ENCODE measurements at regions not wholly inside any gene's neighbourhood (a gene's known extent, or its start where the extent isn't known, plus 50 kb on each side); places are given as distances from the start of the nearest gene placed in this dataset.

GRCh38 chr6:121020656-121021055 is 313.6 kb downstream of the TBC1D32 start:
- H3K9ac ChIP-seq = no peak overlapping the region
- H3K4me1 ChIP-seq (ENCODE audit: insufficient read depth) = no peaks in the 10 kb centered on the region
- in situ Hi-C loops (cut with MboI) = no loop called here
- no peak overlapping the region for H3K4me2 ChIP-seq (ENCODE audit: unreplicated experiment)
- H3K36me3 ChIP-seq (ENCODE audit: low read depth) = no peaks in the 10 kb centered on the region
- no peaks in the 10 kb centered on the region for H3K27me3 ChIP-seq (replicated peaks; ENCODE audit: insufficient read depth)
- H3F3A ChIP-seq (ENCODE audit: insufficient read depth) = no peaks in the 10 kb centered on the region
- no peaks in the 10 kb centered on the region for H3K9me2 ChIP-seq (ENCODE audit: insufficient read depth)
- no peaks in the 10 kb centered on the region for H3K79me2 ChIP-seq (ENCODE audit: insufficient read depth)
- DNase-seq = no peak
- TF ChIP-seq EZH2 (IDR thresholded peaks at IDR 0.05; ENCODE audit: insufficient read depth, poor library complexity, severe bottlenecking) (no peak), EZH2phosphoT487 (IDR thresholded peaks at IDR 0.05; ENCODE audit: insufficient read depth, low read depth) (no peak)
- H3K4me3 ChIP-seq = no peak overlapping the region
- no peak overlapping the region for H2AFZ ChIP-seq
- H3K9me3 ChIP-seq (ENCODE audit: low read depth) = no peaks in the 10 kb centered on the region
- no peak overlapping the region for H3K27ac ChIP-seq
- H4K20me1 ChIP-seq (ENCODE audit: insufficient read depth) = no peaks in the 10 kb centered on the region

GRCh38 chr6:121008553-121008952 is 325.7 kb downstream of the TBC1D32 start:
- no peak overlapping the region for H3K27ac ChIP-seq
- H2AFZ ChIP-seq = no peak overlapping the region
- no peaks in the 10 kb centered on the region for H3K9me2 ChIP-seq (ENCODE audit: insufficient read depth)
- DNase-seq = no peak
- no peaks in the 10 kb centered on the region for H3K4me1 ChIP-seq (ENCODE audit: insufficient read depth)
- H3K27me3 ChIP-seq (replicated peaks; ENCODE audit: insufficient read depth) = no peaks in the 10 kb centered on the region
- no peaks in the 10 kb centered on the region for H3K9me3 ChIP-seq (ENCODE audit: low read depth)
- H3K4me3 ChIP-seq = no peak overlapping the region
- no peaks in the 10 kb centered on the region for H3K79me2 ChIP-seq (ENCODE audit: insufficient read depth)
- H3K9ac ChIP-seq = no peak overlapping the region
- no peak overlapping the region for H3K4me2 ChIP-seq (ENCODE audit: unreplicated experiment)
- H4K20me1 ChIP-seq (ENCODE audit: insufficient read depth) = no peaks in the 10 kb centered on the region
- no peak for TF ChIP-seq EZH2phosphoT487 (IDR thresholded peaks at IDR 0.05; ENCODE audit: insufficient read depth, low read depth)
- no peak for TF ChIP-seq EZH2 (IDR thresholded peaks at IDR 0.05; ENCODE audit: insufficient read depth, poor library complexity, severe bottlenecking)
- in situ Hi-C loops (cut with MboI) = no loop called here
- H3K36me3 ChIP-seq (ENCODE audit: low read depth) = no peaks in the 10 kb centered on the region
- no peaks in the 10 kb centered on the region for H3F3A ChIP-seq (ENCODE audit: insufficient read depth)

- no peaks in the 10 kb centered on the region for H3K27me3 ChIP-seq (replicated peaks; ENCODE audit: insufficient read depth)
- H3K36me3 ChIP-seq (ENCODE audit: low read depth) = no peaks in the 10 kb centered on the region
- H3K9ac ChIP-seq = no peak overlapping the region
- 11 to 21% methylated on average over 2 of the region's 2 CpGs for WGBS, 2 experiments (ENCODE audit: low coverage in 1 of 2, low lambda C conversion rate in 2 of 2, missing lambda C conversion rate in 2 of 2)
- H3F3A ChIP-seq (ENCODE audit: insufficient read depth) = no peaks in the 10 kb centered on the region
- in situ Hi-C loops (cut with MboI) = no loop called here
- no peak for DNase-seq
- H3K27ac ChIP-seq = no peak overlapping the region
- no peak overlapping the region for H3K4me2 ChIP-seq (ENCODE audit: unreplicated experiment)
- no peak overlapping the region for H2AFZ ChIP-seq
- no peak for TF ChIP-seq EZH2phosphoT487 (IDR thresholded peaks at IDR 0.05; ENCODE audit: insufficient read depth, low read depth)
- TF ChIP-seq EZH2 (IDR thresholded peaks at IDR 0.05; ENCODE audit: insufficient read depth, poor library complexity, severe bottlenecking) = no peak
- no peaks in the 10 kb centered on the region for H3K79me2 ChIP-seq (ENCODE audit: insufficient read depth)
- no peak overlapping the region for H3K4me3 ChIP-seq
- no peaks in the 10 kb centered on the region for H3K9me2 ChIP-seq (ENCODE audit: insufficient read depth)
- no peaks in the 10 kb centered on the region for H3K9me3 ChIP-seq (ENCODE audit: low read depth)
- no peaks in the 10 kb centered on the region for H3K4me1 ChIP-seq (ENCODE audit: insufficient read depth)
- no peaks in the 10 kb centered on the region for H4K20me1 ChIP-seq (ENCODE audit: insufficient read depth)
Measured at GRCh38 chr6:121006024-121006423, 328.3 kb downstream of the TBC1D32 start.

GRCh38 chr6:121000381-121000780 is 333.9 kb downstream of the TBC1D32 start:
- H3K27me3 ChIP-seq (replicated peaks; ENCODE audit: insufficient read depth) = no peaks in the 10 kb centered on the region
- no peaks in the 10 kb centered on the region for H4K20me1 ChIP-seq (ENCODE audit: insufficient read depth)
- H3K4me1 ChIP-seq (ENCODE audit: insufficient read depth) = no peaks in the 10 kb centered on the region
- no peaks in the 10 kb centered on the region for H3K36me3 ChIP-seq (ENCODE audit: low read depth)
- 17 to 19% methylated on average over 5 of the region's 5 CpGs for WGBS, 2 experiments (ENCODE audit: low coverage in 1 of 2, low lambda C conversion rate in 2 of 2, missing lambda C conversion rate in 2 of 2)
- H3K79me2 ChIP-seq (ENCODE audit: insufficient read depth) = no peaks in the 10 kb centered on the region
- H3K9ac ChIP-seq = no peak overlapping the region
- H3K9me2 ChIP-seq (ENCODE audit: insufficient read depth) = no peaks in the 10 kb centered on the region
- no peak for DNase-seq
- no peak overlapping the region for H3K4me2 ChIP-seq (ENCODE audit: unreplicated experiment)
- in situ Hi-C loops (cut with MboI) = no loop called here
- no peak overlapping the region for H2AFZ ChIP-seq
- H3F3A ChIP-seq (ENCODE audit: insufficient read depth) = no peaks in the 10 kb centered on the region
- TF ChIP-seq EZH2 (IDR thresholded peaks at IDR 0.05; ENCODE audit: insufficient read depth, poor library complexity, severe bottlenecking) (no peak), EZH2phosphoT487 (IDR thresholded peaks at IDR 0.05; ENCODE audit: insufficient read depth, low read depth) (no peak)
- H3K9me3 ChIP-seq (ENCODE audit: low read depth) = no peaks in the 10 kb centered on the region
- H3K27ac ChIP-seq = no peak overlapping the region
- H3K4me3 ChIP-seq = no peak overlapping the region

- Histone ChIP-seq H3K9ac (no peak overlapping the region), H3K4me3 (no peak overlapping the region), H3F3A (ENCODE audit: insufficient read depth) (no peaks in the 10 kb centered on the region), H3K36me3 (ENCODE audit: low read depth) (no peaks in the 10 kb centered on the region), H2AFZ (no peak overlapping the region), H3K4me1 (ENCODE audit: insufficient read depth) (no peaks in the 10 kb centered on the region), H3K9me3 (ENCODE audit: low read depth) (no peaks in the 10 kb centered on the region), H3K4me2 (ENCODE audit: unreplicated experiment) (no peak overlapping the region), H4K20me1 (ENCODE audit: insufficient read depth) (no peaks in the 10 kb centered on the region), H3K27ac (no peak overlapping the region), H3K27me3 (replicated peaks; ENCODE audit: insufficient read depth) (no peaks in the 10 kb centered on the region), H3K9me2 (ENCODE audit: insufficient read depth) (no peaks in the 10 kb centered on the region), H3K79me2 (ENCODE audit: insufficient read depth) (no peaks in the 10 kb centered on the region)
- TF ChIP-seq EZH2phosphoT487 (IDR thresholded peaks at IDR 0.05; ENCODE audit: insufficient read depth, low read depth) (no peak), EZH2 (IDR thresholded peaks at IDR 0.05; ENCODE audit: insufficient read depth, poor library complexity, severe bottlenecking) (no peak)
- no peak for DNase-seq
- in situ Hi-C loops (cut with MboI) = no loop called here
- WGBS, 2 experiments (ENCODE audit: low coverage in 1 of 2, low lambda C conversion rate in 2 of 2, missing lambda C conversion rate in 2 of 2) = 56 to 64% methylated on average over 5 of the region's 5 CpGs
Measured at GRCh38 chr6:120996340-120996739, 337.9 kb downstream of the TBC1D32 start.
